HEK293 (cell line): ENCODE measurements at regions not wholly inside any gene's neighbourhood (a gene's known extent, or its start where the extent isn't known, plus 50 kb on each side); places are given as distances from the start of the nearest gene placed in this dataset.

Experiments used
- CTCF ChIA-PET: fragments of 350-600 bp; formaldehyde crosslinking; extraction: SDS; loops from one replicate; lab custom pipeline; 2021; ENCODE audit warnings: antibody characterized with exemption; lab: Yijun Ruan, JAX
- POLR2A ChIA-PET: fragments of 300-600 bp; formaldehyde crosslinking; extraction: SDS; loops from one replicate; lab custom pipeline; 2020; ENCODE audit warnings: antibody characterized with exemption, inconsistent platforms; lab: Yijun Ruan, JAX
- H3K27ac ChIP-seq: fragments of 200-500 bp; sonication (Bioruptor generic); 2 replicates; pipeline ENCODE4 v1.5.1; 2014; ENCODE audit warnings: low read depth, low read length, control low read depth, inconsistent platforms; ENCODE audit errors: extremely low read depth
- H3K36me3 ChIP-seq, 2 experiments: fragments of 200-500 bp in 1 of 2; sonication (Bioruptor generic) in 1 of 2; 1 replicate in 1 of 2; 2 replicates in 1 of 2; pipeline ENCODE4 v1.5.1; 2014 to 2017; ENCODE audit warnings: inconsistent platforms in 2 of 2, low read length in 2 of 2; ENCODE audit not compliant: control insufficient read depth in 2 of 2, insufficient read depth in 1 of 2
- H3K4me1 ChIP-seq: fragments of 200-500 bp; sonication (Bioruptor generic); 2 replicates; pipeline ENCODE4 v1.5.1; 2014; ENCODE audit warnings: mild to moderate bottlenecking, low read length, inconsistent platforms; ENCODE audit not compliant: control insufficient read depth, insufficient read depth
- H3K4me3 ChIP-seq: 2 replicates; pipeline ENCODE4 v1.5.1; 2011; ENCODE audit warnings: low read depth, mild to moderate bottlenecking, control low read depth, low read length, moderate library complexity
- H3K9me3 ChIP-seq: fragments of 200-500 bp; sonication (Bioruptor generic); 2 replicates; pipeline ENCODE4 v1.5.1; 2014; ENCODE audit warnings: low read depth, low read length, inconsistent platforms; ENCODE audit not compliant: control insufficient read depth, insufficient read depth
- GFI1B ChIP-seq: fragments of 450-650 bp; formaldehyde crosslinking; IDR thresholded peaks from 2 replicates; pipeline ENCODE4 v1.5.1; 2016; ENCODE audit warnings: missing biosample characterization, missing genetic modification characterization
- GLIS2 ChIP-seq: fragments of 450-650 bp; formaldehyde crosslinking; IDR thresholded peaks from 2 replicates; pipeline ENCODE4 v1.5.1; 2016; ENCODE audit warnings: missing biosample characterization, missing genetic modification characterization
- KLF17 ChIP-seq: fragments of 450-650 bp; formaldehyde crosslinking; IDR thresholded peaks from 2 replicates; pipeline ENCODE4 v1.5.1; 2016; ENCODE audit warnings: missing biosample characterization, missing genetic modification characterization
- KLF9 ChIP-seq: fragments of 450-650 bp; formaldehyde crosslinking; IDR thresholded peaks from 2 replicates; pipeline ENCODE4 v1.5.1; 2016; ENCODE audit warnings: missing biosample characterization, missing genetic modification characterization, low read depth
- ZBTB8A ChIP-seq: fragments of 450-650 bp; formaldehyde crosslinking; IDR thresholded peaks from 2 replicates; pipeline ENCODE4 v1.5.1; 2016; ENCODE audit warnings: missing biosample characterization, missing genetic modification characterization
- ZFP37 ChIP-seq: fragments of 450-650 bp; formaldehyde crosslinking; IDR thresholded peaks from 2 replicates; pipeline ENCODE4 v1.5.1; 2016; ENCODE audit warnings: missing biosample characterization, missing genetic modification characterization
- ZIC2 ChIP-seq: fragments of 450-650 bp; formaldehyde crosslinking; IDR thresholded peaks from 2 replicates; pipeline ENCODE4 v1.5.1; 2016; ENCODE audit warnings: missing biosample characterization, missing genetic modification characterization
- ZNF112 ChIP-seq: fragments of 450-650 bp; formaldehyde crosslinking; IDR thresholded peaks from 2 replicates; pipeline ENCODE4 v1.5.0; 2017; ENCODE audit warnings: missing biosample characterization, missing genetic modification characterization
- ZNF211 ChIP-seq: fragments of 450-650 bp; formaldehyde crosslinking; IDR thresholded peaks from 2 replicates; pipeline ENCODE4 v1.5.1; 2016; ENCODE audit warnings: low read depth, missing biosample characterization, missing genetic modification characterization
- ZNF24 ChIP-seq: fragments of 450-650 bp; formaldehyde crosslinking; IDR thresholded peaks from 2 replicates; pipeline ENCODE4 v1.5.1; 2016; ENCODE audit warnings: missing biosample characterization, missing genetic modification characterization
- ZNF274 ChIP-seq, 2 experiments: fragments of 200-500 bp in 1 of 2; fragments of 450-650 bp in 1 of 2; sonication (Bioruptor generic) in 1 of 2; formaldehyde crosslinking in 1 of 2; IDR thresholded peaks; 2 replicates each; pipeline versions ENCODE4 v1.5.1 to v1.6.1; 2014 to 2016; ENCODE audit warnings: borderline replicate concordance in 1 of 2, inconsistent platforms in 1 of 2, low read length in 1 of 2, missing biosample characterization in 1 of 2, missing genetic modification characterization in 1 of 2
- ZNF544 ChIP-seq: fragments of 450-650 bp; formaldehyde crosslinking; IDR thresholded peaks from 2 replicates; pipeline ENCODE4 v1.5.0; 2017; ENCODE audit warnings: missing biosample characterization, missing genetic modification characterization
- ZNF555 ChIP-seq: fragments of 450-650 bp; formaldehyde crosslinking; conservative IDR thresholded peaks from 2 replicates; pipeline ENCODE4 v1.5.1; 2017; ENCODE audit warnings: missing biosample characterization, mild to moderate bottlenecking, missing genetic modification characterization, inconsistent platforms
- ZNF558 ChIP-seq: fragments of 450-650 bp; formaldehyde crosslinking; IDR thresholded peaks from 2 replicates; pipeline ENCODE4 v1.5.1; 2016; ENCODE audit warnings: missing biosample characterization, missing genetic modification characterization
- ZNF707 ChIP-seq: fragments of 450-650 bp; formaldehyde crosslinking; IDR thresholded peaks from 2 replicates; pipeline ENCODE4 v1.5.1; 2016; ENCODE audit warnings: missing biosample characterization, missing genetic modification characterization
- ZNF747 ChIP-seq: fragments of 450-650 bp; formaldehyde crosslinking; IDR thresholded peaks from 2 replicates; pipeline ENCODE4 v1.5.1; 2016; ENCODE audit warnings: missing biosample characterization, missing genetic modification characterization
- ZNF776 ChIP-seq: fragments of 450-650 bp; formaldehyde crosslinking; IDR thresholded peaks from 2 replicates; pipeline ENCODE4 v1.5.0; 2017; ENCODE audit warnings: missing biosample characterization, missing genetic modification characterization, borderline replicate concordance
- ZNF777 ChIP-seq: fragments of 450-650 bp; formaldehyde crosslinking; IDR thresholded peaks from 2 replicates; pipeline ENCODE4 v1.5.1; 2017; ENCODE audit warnings: missing biosample characterization, missing genetic modification characterization, borderline replicate concordance
- ZNF791 ChIP-seq: fragments of 450-650 bp; formaldehyde crosslinking; IDR thresholded peaks from 2 replicates; pipeline ENCODE4 v1.5.1; 2016; ENCODE audit warnings: missing biosample characterization, missing genetic modification characterization
- ZNF792 ChIP-seq: fragments of 450-650 bp; formaldehyde crosslinking; IDR thresholded peaks from 2 replicates; pipeline ENCODE4 v1.5.1; 2016; ENCODE audit warnings: missing biosample characterization, missing genetic modification characterization
- TF ChIP-seq, protein P1 (sequence below): fragments of 450-650 bp; formaldehyde crosslinking; IDR thresholded peaks from 2 replicates; pipeline ENCODE4 v1.5.1; 2016; ENCODE audit warnings: missing biosample characterization, missing genetic modification characterization
- TF ChIP-seq, protein P2 (sequence below): fragments of 450-650 bp; formaldehyde crosslinking; IDR thresholded peaks from 2 replicates; pipeline ENCODE4; 2016; ENCODE audit warnings: missing biosample characterization, missing genetic modification characterization
- TF ChIP-seq, protein P3 (sequence below): fragments of 450-650 bp; formaldehyde crosslinking; IDR thresholded peaks from 2 replicates; pipeline ENCODE4 v1.5.1; 2016; ENCODE audit warnings: missing biosample characterization, missing genetic modification characterization
- TF ChIP-seq, protein P4 (sequence below): fragments of 450-650 bp; formaldehyde crosslinking; IDR thresholded peaks from 2 replicates; pipeline ENCODE4 v1.5.1; 2016; ENCODE audit warnings: missing biosample characterization, missing genetic modification characterization, low read depth
- TF ChIP-seq, protein P5 (sequence below): fragments of 450-650 bp; formaldehyde crosslinking; IDR thresholded peaks from 2 replicates; pipeline ENCODE4 v1.5.1; 2016; ENCODE audit warnings: missing biosample characterization, missing genetic modification characterization

GRCh38 chr2:196439760-196440159 lies 199.8 kb upstream of the CCDC150 start (continued):
- no peak for TF ChIP-seq ZNF555 (tag by site-specific recombination)
- TF ChIP-seq ZNF558 = no peak
- no peak for TF ChIP-seq ZNF544 (tag by site-specific recombination)
- no peak for TF ChIP-seq KLF17 (tag by site-specific recombination)
- TF ChIP-seq, protein P1, sequence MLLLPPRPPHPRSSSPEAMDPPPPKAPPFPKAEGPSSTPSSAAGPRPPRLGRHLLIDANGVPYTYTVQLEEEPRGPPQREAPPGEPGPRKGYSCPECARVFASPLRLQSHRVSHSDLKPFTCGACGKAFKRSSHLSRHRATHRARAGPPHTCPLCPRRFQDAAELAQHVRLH = no peak
- no peak for TF ChIP-seq GLIS2 (tag by site-specific recombination)
- TF ChIP-seq, all 188 proteins: peak for 0

DNA sequence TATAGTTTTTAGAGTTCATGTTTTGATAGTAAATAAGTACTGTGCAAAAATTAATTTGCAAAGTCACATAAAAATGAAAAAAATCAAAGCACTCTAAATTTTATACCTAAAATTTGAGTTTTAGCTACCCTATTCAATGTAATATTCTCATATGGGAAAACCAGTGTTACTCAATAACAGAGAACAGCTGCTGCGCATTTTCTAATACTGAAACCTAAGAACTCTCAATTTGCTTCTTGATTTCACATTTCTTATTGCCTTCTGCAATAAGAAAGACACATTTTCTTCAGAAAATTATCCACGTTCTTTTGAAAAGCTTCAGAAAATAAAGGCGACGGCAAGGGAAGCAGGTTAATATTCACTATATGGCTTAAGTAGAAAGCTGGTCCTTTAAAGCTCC lies 199.1 kb upstream of the CCDC150 start:
- POLR2A ChIA-PET = no interaction called here
- H3K4me3 ChIP-seq = no peak overlapping the region
- no peaks in the 10 kb centered on the region for H3K4me1 ChIP-seq
- no peaks in the 10 kb centered on the region for H3K9me3 ChIP-seq
- no peaks in the 10 kb centered on the region for H3K36me3 ChIP-seq
- CTCF ChIA-PET = no interaction called here
- H3K27ac ChIP-seq = no peak overlapping the region
- TF ChIP-seq, protein P2, sequence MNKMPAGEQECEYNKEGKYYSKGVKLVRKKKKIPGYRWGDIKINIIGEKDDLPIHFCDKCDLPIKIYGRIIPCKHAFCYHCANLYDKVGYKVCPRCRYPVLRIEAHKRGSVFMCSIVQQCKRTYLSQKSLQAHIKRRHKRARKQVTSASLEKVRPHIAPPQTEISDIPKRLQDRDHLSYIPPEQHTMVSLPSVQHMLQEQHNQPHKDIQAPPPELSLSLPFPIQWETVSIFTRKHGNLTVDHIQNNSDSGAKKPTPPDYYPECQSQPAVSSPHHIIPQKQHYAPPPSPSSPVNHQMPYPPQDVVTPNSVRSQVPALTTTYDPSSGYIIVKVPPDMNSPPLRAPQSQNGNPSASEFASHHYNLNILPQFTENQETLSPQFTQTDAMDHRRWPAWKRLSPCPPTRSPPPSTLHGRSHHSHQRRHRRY (tag by site-specific recombination) = no peak
- TF ChIP-seq ZNF211 (tag by site-specific recombination) (no peak), GFI1B (tag by site-specific recombination) (no peak), ZNF707 (tag by site-specific recombination) (no peak), ZNF274 (IDR thresholded peaks at IDR 0.05; ENCODE audit: low read length) (no peak), ZNF274 (tag by site-specific recombination; IDR thresholded peaks at IDR 0.05; ENCODE audit: borderline replicate concordance) (no peak), ZNF791 (no peak), ZBTB8A (tag by site-specific recombination) (no peak), ZNF112 (tag by site-specific recombination) (no peak), ZNF747 (no peak), ZIC2 (no peak), ZNF792 (no peak), ZNF777 (tag by site-specific recombination) (no peak), ZFP37 (tag by site-specific recombination) (no peak), ZNF24 (no peak), ZNF776 (no peak), KLF9 (tag by site-specific recombination) (no peak)
- TF ChIP-seq, protein P3, sequence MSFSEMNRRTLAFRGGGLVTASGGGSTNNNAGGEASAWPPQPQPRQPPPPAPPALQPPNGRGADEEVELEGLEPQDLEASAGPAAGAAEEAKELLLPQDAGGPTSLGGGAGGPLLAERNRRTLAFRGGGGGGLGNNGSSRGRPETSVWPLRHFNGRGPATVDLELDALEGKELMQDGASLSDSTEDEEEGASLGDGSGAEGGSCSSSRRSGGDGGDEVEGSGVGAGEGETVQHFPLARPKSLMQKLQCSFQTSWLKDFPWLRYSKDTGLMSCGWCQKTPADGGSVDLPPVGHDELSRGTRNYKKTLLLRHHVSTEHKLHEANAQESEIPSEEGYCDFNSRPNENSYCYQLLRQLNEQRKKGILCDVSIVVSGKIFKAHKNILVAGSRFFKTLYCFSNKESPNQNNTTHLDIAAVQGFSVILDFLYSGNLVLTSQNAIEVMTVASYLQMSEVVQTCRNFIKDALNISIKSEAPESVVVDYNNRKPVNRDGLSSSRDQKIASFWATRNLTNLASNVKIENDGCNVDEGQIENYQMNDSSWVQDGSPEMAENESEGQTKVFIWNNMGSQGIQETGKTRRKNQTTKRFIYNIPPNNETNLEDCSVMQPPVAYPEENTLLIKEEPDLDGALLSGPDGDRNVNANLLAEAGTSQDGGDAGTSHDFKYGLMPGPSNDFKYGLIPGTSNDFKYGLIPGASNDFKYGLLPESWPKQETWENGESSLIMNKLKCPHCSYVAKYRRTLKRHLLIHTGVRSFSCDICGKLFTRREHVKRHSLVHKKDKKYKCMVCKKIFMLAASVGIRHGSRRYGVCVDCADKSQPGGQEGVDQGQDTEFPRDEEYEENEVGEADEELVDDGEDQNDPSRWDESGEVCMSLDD (tag by site-specific recombination) = no peak
- TF ChIP-seq, protein P4, sequence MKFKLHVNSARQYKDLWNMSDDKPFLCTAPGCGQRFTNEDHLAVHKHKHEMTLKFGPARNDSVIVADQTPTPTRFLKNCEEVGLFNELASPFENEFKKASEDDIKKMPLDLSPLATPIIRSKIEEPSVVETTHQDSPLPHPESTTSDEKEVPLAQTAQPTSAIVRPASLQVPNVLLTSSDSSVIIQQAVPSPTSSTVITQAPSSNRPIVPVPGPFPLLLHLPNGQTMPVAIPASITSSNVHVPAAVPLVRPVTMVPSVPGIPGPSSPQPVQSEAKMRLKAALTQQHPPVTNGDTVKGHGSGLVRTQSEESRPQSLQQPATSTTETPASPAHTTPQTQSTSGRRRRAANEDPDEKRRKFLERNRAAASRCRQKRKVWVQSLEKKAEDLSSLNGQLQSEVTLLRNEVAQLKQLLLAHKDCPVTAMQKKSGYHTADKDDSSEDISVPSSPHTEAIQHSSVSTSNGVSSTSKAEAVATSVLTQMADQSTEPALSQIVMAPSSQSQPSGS (tag by site-specific recombination) = no peak
- TF ChIP-seq, protein P5, sequence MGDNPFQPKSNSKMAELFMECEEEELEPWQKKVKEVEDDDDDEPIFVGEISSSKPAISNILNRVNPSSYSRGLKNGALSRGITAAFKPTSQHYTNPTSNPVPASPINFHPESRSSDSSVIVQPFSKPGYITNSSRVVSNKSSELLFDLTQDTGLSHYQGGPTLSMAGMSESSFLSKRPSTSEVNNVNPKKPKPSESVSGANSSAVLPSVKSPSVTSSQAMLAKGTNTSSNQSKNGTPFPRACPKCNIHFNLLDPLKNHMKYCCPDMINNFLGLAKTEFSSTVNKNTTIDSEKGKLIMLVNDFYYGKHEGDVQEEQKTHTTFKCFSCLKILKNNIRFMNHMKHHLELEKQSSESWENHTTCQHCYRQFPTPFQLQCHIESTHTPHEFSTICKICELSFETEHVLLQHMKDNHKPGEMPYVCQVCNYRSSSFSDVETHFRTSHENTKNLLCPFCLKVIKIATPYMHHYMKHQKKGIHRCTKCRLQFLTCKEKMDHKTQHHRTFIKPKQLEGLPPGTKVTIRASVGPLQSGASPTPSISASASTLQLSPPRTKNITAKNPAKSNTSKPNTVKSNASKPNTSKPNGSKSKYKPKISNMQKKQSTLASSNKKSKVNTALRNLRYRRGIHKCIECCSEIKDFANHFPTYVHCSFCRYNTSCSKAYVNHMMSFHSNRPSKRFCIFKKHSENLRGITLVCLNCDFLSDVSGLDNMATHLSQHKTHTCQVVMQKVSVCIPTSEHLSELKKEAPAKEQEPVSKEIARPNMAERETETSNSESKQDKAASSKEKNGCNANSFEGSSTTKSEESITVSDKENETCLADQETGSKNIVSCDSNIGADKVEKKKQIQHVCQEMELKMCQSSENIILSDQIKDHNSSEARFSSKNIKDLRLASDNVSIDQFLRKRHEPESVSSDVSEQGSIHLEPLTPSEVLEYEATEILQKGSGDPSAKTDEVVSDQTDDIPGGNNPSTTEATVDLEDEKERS (tag by site-specific recombination) = no peak
